HG03469 (cell line): ENCODE measurements at regions not wholly inside any gene's neighbourhood (a gene's known extent, or its start where the extent isn't known, plus 50 kb on each side); places are given as distances from the start of the nearest gene placed in this dataset.

Source experiments
- ATAC-seq: cut with Tn5 transposase; IDR thresholded peaks from one replicate; pipeline ENCODE4 v1.9.1; 2021; ENCODE audit warnings: mild to moderate bottlenecking, moderate library complexity, moderate number of reproducible peaks; ENCODE audit not compliant: unreplicated experiment

- ATAC-seq = no peak
These were observed 168.8 kb upstream of the HS3ST1 start for GRCh38 chr4:11597506-11597905.

- ATAC-seq = no peak
These were observed 168.3 kb upstream of the HS3ST1 start for GRCh38 chr4:11596989-11597388.

GRCh38 chr4:11593576-11594116, 165.0 kb upstream of the HS3ST1 start:
- no peak for ATAC-seq

- no peak for ATAC-seq
These were observed 163.6 kb upstream of the HS3ST1 start for GRCh38 chr4:11592276-11592675.

GRCh38 chr4:11590132-11590531, 161.4 kb upstream of the HS3ST1 start:
- ATAC-seq = no peak

- ATAC-seq = no peak
These were observed 161.0 kb upstream of the HS3ST1 start for GRCh38 chr4:11589676-11590075.

- no peak for ATAC-seq
These were observed 159.1 kb upstream of the HS3ST1 start for GRCh38 chr4:11587797-11588196.

GRCh38 chr4:11585506-11585905, 156.8 kb upstream of the HS3ST1 start:
- ATAC-seq = no peak

- no peak for ATAC-seq
These were observed 139.8 kb upstream of the HS3ST1 start for GRCh38 chr4:11568511-11568910.

- peak; percentile 59 for ATAC-seq
These were observed 137.8 kb upstream of the HS3ST1 start for GRCh38 chr4:11566444-11567022.

GRCh38 chr4:11565899-11566298, 137.2 kb upstream of the HS3ST1 start:
- ATAC-seq = no peak

GRCh38 chr4:11565213-11565612, 136.5 kb upstream of the HS3ST1 start:
- no peak for ATAC-seq

- ATAC-seq = no peak
These were observed 135.3 kb upstream of the HS3ST1 start for GRCh38 chr4:11564021-11564420.

GRCh38 chr4:11549525-11549924, 120.8 kb upstream of the HS3ST1 start:
- ATAC-seq = no peak

- peak; percentile 95 for ATAC-seq
These were observed 119.9 kb upstream of the HS3ST1 start for GRCh38 chr4:11548597-11549082.

GRCh38 chr4:11546391-11547175, 117.9 kb upstream of the HS3ST1 start:
- no peak for ATAC-seq

GRCh38 chr4:11545651-11546050, 117.0 kb upstream of the HS3ST1 start:
- ATAC-seq = no peak

GRCh38 chr4:11544211-11544610, 115.5 kb upstream of the HS3ST1 start:
- ATAC-seq = no peak

- ATAC-seq = no peak
These were observed 115.0 kb upstream of the HS3ST1 start for GRCh38 chr4:11543706-11544105.

- ATAC-seq = no peak
These were observed 114.3 kb upstream of the HS3ST1 start for GRCh38 chr4:11542952-11543351.

- peak; percentile 75 for ATAC-seq
These were observed 109.2 kb upstream of the HS3ST1 start for GRCh38 chr4:11537846-11538245.

GRCh38 chr4:11535333-11535732, 106.6 kb upstream of the HS3ST1 start:
- ATAC-seq = no peak
